HG03439 (cell line): ENCODE measurements at regions not wholly inside any gene's neighbourhood (a gene's known extent, or its start where the extent isn't known, plus 50 kb on each side); places are given as distances from the start of the nearest gene placed in this dataset.

ENCODE experiments used
- ATAC-seq: cut with Tn5 transposase; IDR thresholded peaks from one replicate; pipeline ENCODE4 v1.9.1; 2021; ENCODE audit warnings: mild to moderate bottlenecking, moderate library complexity; ENCODE audit not compliant: unreplicated experiment

DNA sequence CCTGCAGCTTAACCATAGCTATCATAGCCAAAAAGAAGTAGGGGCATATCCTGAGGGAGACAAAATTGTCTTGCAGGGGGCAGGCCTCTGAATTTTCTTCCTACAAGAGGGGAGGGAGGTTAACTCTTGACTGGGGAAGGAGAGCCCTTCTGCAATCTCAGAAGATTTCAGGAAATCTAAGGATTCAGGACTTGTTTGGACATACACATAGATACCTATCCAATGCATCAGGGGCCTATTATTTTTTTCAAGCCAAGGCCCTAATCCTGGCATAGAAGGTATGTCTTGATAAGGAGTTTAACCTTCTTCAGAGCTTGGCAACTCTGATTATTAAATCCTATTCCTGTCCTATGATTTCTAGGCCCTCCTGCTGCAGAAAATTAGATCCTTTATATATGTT is 375.1 kb upstream of the ACTBL2 start:
- no peak for ATAC-seq

DNA sequence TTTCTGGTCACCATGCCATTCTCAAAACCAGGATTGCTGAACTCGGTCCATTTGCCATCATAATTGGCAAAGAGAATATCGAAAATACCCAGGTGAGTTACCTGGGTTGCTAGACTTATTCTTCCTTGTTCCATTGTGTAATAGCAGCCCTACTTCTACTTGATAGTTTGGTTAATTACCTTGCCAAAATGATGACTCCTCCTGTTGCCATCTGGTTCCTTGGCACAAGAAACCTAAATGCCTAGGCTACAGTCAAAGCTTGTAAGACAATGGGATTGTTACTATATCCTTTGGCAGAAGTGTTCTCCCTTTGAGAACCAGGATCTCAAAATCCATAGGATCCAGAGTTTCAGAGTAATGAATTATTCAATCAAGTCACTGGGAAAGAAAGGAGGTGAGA is 373.2 kb upstream of the ACTBL2 start:
- no peak for ATAC-seq

DNA sequence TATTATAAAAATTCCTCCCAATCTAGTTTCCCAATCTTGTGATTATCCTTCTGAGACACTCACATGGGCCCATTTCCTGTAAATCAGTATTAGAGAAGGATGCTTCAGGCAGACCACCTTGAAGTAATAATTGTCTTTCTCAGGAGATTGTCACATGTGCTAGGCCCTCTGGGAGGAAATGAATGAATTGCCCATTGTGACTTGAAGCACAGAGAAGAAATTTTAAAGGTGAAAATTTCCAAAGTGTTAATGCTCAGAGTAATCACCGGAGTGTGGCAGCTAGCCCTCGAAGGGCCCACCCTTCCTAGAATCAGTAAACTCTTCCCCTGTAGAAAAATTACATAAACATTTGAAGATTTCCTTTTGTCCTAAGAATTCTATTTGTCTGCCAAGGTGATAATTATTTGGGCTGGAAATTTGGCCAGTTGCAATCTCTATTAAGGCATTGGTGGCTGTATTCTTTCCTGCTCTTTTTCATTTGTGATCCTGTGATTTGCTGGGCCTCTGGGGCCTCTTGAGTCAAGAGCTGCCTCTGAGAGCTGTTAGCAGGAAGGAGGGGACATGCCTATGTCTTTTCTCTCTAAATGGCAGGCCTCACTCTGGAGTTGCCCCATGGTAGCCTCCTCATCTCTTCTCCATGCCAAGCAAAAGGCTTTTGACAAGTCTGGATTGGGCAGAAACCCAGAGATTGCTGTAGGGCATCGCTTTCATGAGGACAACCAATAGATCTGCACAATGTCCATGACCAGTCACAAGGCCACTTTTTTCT is 371.5 kb upstream of the ACTBL2 start:
- no peak for ATAC-seq

DNA sequence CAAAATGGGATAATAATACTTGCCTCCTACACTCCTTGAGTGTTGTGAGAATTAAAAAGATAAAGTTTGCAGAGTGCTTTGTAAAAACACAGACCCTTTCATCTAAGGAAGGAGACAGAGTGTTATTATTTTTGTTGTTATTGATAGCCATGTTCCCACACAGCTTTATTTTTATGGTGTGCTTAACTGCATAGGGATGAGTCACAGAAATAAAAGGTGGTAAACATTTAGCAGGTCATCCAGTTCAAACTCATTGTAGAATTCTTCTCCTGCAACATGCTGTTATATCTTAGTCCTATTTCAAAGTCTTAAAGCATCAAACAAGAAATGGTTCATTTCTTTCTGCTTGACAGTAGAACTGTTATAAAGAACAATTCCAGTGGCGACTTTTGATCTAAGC is 367.5 kb upstream of the ACTBL2 start:
- ATAC-seq = no peak

DNA sequence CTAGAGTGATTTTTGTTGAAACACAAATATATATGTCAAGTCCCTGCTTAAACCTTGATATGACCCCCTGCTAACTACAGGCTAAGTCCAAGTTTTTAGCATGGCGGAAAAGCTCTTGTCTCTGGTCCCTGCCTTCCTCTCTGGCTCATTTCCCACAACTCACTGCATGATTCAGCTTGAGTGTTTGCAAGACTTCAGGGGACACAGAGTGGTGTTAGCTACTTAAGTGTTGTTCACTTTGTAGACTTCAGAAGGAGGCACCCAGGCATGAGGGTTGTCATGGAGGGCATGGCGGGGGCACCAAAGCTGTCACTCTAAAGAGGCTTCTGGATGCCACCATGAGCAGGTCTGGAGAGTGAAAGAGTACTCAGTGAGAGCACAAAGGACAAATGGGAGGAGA is 362.4 kb upstream of the ACTBL2 start:
- no peak for ATAC-seq

DNA sequence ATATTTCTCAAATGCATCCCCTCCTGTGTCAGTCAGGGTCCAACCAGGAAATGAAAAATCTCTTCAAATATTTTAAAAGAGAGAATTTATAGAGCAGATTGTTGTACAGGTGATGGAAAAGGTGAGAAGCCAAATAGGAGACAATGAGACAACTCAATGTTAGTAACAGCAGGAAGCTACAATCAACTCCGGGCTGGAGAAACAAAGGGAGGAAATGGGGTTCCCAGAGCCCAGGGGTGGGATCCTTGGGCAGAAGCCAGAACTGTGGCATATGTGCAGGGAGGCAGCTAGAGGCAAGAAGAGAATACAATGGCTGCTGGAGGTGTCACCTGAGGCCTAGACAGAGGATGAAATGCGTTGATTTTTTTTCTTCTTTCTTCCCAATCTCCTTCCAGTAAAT is 361.8 kb upstream of the ACTBL2 start:
- no peak for ATAC-seq

DNA sequence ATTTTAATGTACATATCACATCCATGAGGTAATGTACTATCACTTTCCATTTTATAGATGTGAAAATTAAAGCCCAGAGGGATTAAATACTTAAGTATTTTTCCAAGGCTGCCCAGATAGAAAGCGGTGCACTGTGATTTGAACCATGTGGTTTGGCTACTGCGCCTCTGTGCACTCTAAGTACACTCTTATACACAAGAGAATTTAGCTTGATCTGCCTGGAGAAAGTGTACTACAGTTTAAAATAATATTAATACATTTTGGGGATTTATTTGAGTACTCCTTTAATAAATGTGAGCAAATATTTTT is 360.4 kb upstream of the ACTBL2 start:
- ATAC-seq = no peak

DNA sequence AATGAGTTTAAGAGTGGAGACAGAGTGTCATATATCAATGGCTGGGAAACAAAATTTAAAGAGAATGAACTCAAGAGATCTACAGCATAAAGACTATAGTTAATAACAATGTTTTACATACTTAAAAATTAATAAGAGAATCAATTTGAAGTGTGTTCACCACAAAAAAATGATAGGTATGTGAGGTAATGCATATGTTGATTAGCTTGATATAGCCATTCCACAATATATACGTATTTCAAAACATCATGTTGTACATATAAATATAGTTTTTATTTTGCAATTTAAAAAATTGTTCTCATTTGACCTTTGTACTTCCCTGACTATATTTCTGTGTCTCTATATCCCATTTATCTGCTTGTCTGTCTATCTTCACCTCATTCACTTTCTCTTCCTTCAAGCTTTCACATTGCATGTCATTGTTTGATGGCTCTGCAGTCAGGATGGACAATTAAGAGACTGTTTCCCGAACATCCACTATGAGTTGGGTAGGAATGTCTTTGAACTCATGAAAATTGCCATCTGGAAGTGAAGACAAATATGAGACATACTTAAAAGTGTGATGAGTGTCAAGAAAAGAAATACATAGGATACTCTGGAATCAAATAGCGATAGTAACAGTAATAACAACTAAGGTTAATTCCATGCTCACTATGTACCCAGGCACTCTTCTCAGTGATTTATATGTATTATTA is 359.9 kb upstream of the ACTBL2 start:
- no peak for ATAC-seq

DNA sequence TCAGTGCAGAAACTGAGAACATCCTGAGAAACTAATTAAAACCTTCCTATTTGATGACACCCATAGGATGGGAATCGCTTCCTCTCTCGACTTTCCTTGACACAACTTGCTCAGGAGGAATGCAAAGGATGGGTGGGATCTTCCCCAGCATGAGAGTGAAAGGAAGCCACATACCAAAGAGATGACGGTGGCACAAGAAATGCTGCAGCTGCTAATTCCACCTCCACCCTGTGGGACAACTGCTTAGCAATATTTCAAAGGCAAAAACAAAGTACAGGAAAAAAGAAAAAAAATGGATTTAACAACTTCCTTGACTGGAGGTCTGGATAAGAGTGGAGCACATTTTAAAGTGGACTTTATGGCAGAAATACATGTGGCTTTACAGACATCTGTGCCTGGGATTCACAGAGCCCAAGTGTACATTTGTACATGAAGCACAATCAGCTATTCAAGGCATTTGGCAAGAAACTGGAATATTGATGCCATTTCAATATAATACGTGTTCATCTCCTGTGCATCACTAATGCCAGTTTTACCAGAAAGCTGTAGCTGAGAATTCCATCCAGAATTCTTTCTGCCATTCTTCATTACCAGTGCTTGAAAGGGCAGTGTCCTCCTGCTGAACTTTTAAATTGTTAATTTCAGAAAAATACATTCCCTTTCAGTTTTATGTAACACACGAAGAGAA is 359.2 kb upstream of the ACTBL2 start:
- ATAC-seq = no peak

DNA sequence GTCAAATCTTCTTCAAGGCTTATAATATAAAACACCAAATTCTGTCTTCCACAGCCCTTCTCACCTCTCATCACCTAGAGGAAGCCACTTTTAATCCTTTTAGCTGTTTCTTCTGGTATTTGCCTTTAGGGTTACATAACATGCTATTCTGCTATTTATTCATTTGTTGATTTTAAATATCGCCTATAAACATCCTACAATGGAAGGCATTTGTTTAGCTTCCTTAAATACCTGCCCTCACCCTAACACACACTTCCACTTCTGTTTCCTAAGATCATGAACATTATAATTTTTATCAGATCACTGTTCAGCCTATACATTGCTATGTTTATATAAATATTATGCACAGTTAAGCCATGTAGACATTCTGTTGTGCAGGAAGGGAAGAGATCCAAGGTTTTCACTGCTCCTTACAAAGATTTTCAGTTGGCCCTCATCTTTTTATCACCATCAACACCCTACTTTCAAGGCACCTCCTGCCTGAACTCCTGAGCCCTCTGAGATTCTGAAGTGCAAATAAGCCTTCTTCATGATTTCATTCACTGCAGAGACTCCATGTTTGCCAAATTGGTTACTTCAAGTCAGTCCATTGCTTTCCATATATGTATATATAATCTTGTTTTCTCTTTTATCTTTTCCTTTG is 356.9 kb upstream of the ACTBL2 start:
- no peak for ATAC-seq

DNA sequence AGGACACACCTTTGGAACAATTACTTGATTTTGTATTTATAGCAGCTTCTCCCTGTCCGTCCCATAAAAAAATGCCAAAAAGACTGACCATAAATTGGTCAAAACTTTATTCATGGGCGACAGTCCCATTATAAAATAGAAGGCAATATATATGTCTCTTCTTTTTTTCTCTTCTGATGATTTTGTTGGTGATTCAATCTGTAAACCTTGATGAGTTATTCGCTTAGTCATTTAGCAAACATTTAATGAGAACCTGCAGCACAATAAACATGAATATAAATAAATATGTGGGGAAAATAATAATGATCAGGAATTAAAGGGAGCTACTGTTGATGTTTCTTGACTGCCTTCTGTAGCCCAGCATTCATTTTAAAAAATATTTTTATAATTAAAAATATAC is 356.4 kb upstream of the ACTBL2 start:
- ATAC-seq = no peak

DNA sequence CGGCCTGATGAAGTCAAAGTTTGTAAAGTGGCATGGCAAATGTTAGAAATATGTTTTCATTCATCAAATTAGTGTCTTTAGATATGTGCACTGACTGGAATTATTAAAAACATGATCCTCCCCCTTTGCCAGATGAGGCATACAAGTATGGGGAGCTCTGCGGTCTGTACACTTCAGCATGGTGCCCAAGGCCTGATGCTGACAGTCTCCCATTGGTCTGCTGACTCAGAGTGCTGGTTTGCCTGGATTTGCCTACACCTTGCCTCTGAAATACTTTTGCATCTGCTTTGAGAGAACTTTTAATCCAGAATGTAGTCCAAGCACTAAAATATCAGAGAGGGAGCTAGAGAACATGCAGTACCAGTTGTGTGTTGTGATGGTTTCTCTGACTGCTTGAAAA is 354.3 kb upstream of the ACTBL2 start:
- no peak for ATAC-seq

DNA sequence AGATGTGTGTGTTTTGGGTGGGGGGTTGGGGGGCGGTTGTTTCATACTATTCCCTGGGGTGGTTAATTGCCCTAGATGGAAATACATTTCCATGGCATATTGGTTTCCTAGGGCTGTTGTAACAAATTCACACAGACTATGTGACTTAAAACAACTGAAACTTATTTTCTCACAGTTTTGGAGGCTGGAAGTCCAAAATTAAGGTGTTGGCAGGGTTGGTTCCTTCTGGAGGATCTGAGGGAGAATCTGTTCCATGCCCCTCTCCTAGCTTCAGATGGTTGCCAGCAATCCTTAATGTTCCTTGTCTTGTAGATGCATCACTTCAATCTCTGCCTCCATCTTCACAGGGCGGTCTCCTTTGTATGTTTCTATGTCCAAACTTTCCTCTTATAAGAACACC is 353.7 kb upstream of the ACTBL2 start:
- ATAC-seq = no peak

DNA sequence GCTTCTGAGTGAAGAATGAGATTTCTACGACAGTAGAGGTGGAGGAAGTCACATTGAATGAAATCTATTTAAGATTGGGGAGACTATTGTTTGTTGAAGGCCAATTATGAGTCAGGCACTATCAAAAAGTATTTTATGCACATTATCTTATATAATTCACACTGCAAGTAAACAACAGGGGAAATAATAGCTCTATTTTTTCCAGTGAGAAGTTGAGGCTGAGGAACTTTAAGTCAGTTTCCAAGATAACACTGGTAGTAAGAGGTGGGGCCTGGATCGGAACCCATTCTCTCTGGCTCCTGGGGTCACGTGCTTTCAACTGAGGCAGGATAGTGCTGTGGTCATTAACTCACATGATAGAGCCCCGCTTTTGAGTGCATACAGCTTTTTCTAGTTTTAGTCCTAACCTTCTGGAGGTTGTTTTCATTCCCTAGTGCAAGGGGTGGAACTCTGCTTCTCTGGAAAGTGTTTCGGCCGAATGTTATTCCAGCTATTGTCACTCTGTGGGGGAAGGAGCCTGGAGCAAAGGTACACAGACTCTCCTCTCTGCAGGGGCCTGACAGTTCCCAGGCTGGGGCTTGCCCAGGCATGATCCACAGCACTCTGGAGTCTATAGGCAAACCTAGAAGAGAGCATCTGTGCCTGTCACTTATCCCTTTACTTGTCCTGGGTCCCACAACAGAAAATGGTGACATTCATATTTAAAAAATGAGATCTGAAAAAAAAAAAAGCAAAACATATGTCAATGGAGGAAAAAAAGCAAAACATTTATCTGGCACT is 352.4 kb upstream of the ACTBL2 start:
- no peak for ATAC-seq

DNA sequence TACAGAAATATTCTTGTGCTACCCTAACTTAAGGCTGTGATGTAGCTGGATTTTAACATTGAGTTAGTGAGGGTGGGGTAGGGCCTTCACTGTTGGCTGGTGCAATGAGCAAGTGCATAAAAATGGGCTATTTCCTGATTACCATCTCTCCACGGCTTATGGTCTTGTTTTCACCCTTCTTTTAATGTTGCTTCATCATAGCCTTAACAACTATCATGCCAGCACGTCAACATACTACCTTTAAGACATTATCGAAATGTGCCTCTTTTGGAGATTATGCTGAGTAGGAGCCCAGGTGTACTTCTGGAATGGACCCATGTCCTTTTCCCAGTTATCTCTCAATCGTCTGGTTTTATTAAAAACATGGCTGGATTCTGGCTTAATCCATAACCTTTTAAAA is 350.9 kb upstream of the ACTBL2 start:
- ATAC-seq = no peak

DNA sequence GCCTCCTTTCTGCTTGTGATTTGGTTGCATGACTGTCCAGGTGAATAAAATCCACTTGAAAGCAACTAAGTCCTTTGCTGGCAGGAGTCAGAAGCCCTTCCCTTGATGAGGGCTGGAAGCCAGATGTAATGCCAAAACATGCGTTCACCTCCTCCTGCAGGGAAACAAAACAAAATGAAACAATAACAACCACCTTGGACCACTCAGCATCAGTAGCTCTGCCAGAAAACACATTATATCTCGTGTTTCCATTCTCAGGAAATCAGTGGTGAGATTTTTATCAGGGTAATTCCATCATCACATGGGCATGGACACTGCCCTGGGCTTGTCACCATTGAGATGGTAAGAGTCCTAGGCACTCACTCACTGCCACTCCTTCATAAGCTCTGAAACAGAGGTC is 350.3 kb upstream of the ACTBL2 start:
- ATAC-seq = no peak

DNA sequence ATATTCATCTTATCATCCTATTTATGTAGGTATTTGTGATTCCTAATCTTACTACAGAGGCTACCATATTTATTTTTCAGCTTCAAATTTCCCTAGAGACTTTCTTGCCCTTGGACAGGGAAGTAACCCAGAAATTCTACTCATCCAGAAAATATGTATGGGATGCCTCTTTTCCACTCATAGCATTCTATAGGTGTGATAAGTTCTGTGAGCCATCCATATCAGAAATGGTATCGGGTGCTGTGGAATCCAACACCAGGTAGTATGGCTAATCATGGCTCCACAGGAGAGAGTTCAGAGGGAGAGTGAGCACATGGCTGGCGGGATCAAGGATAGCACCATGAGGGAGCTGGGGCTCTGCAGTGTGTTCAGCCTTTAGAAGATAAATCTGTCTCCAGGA is 349.3 kb upstream of the ACTBL2 start:
- ATAC-seq = no peak

DNA sequence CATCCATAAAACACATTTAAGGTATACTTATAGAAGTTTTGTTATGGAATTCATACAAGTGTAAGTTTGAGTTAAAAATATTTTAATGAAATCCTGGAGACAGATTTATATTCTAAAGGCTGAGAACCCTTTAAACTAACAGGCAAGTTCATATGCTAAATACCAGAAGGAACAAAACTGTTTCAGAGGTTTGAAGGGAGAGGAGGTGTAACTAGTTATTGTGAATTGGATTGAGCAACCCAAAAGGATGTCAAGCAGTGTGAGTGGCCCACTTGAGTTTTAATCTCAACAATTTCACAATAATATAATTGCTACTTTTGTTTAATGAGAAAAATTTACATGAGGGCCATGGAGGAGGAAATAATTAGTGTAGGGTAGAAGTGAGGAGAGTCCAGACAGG is 348.5 kb upstream of the ACTBL2 start:
- no peak for ATAC-seq

DNA sequence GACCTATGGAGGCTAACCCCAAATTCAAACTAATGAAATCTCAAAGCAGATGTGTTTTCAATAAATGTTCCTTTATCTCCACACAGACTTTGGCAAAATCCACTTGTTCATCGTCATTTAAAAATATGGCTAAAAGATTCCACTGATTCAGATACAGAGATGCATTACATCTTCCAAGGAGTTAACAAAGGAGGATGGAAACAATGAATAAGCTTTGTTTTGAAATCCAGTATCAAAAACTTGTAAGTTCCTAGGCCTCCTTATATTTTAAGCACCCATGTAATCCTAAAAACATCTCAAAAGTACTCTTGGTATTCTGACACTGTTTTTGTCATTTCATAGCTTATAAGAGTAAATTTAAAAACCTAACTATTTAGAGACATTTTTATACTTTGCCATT is 345.6 kb upstream of the ACTBL2 start:
- no peak for ATAC-seq

DNA sequence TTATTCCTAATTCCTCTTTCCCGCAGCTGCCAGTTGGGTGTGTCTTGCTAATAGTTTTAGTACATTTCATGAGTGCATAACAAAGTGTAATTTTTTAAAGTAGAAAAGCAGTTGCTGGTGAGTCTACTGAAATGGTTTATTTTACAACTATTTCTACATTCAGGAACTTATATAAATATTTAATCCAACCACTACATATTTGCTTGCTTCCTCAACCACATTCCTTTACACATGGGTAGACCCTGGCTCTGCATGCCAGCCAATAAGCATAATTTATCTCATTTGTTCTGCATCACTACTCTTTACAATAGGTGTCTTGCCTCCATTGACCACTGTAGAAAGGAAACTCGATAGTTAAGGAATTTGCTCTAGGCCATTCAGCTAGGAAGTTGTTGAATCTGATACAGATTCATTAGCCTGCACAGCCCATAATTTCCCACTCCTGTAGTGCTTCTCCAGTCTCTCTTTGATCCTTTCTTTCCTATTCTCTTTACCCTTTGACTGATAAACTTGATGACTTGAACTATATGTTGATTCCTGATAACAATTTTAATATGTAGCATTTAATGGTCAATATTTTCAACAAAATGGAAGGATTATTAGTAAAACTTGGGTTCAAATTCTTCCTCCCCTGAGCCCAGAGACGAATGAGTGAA is 342.5 kb upstream of the ACTBL2 start:
- ATAC-seq = no peak

DNA sequence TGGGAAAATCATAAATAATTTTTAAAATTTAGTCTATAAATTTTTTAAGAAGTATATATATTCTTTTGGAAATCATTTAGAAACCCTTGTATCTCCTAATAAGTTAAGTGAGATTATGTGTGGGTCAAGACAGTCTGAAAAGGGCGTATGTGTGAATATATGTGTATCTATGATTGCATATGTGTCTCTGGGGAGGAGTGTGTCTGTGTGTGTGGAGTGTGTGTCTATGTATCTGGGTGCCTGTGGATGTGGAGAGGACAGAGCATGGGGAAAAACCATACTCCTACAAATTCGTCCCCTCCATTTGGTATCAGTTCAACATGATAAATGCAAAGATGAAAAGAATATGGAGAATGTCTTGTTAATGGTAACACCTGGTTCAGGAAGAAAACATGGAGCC is 342.0 kb upstream of the ACTBL2 start:
- no peak for ATAC-seq
